HUES6 (cell line): ENCODE measurements at regions not wholly inside any gene's neighbourhood (a gene's known extent, or its start where the extent isn't known, plus 50 kb on each side); places are given as distances from the start of the nearest gene placed in this dataset.

Experiments
- H3K27ac ChIP-seq: 2 replicates; pipeline ENCODE4 v1.7.0; 2013; ENCODE audit warnings: low read depth, mild to moderate bottlenecking, low read length, inconsistent platforms
- H3K27me3 ChIP-seq: 2 replicates; pipeline ENCODE4 v1.6.1; 2013; ENCODE audit warnings: low read length; ENCODE audit not compliant: control insufficient read depth, insufficient read depth
- H3K36me3 ChIP-seq: 2 replicates; pipeline ENCODE4 v1.6.1; 2013; ENCODE audit warnings: low read length; ENCODE audit not compliant: control insufficient read depth, insufficient read depth
- H3K4me1 ChIP-seq: 2 replicates; pipeline ENCODE4 v1.6.1; 2013; ENCODE audit warnings: low read length; ENCODE audit not compliant: control insufficient read depth, insufficient read depth
- H3K4me3 ChIP-seq: 2 replicates; pipeline ENCODE4 v1.5.1; 2013; ENCODE audit warnings: low read depth, low read length
- H3K9ac ChIP-seq: one replicate; pipeline ENCODE4 v1.6.1; 2013; ENCODE audit warnings: mild to moderate bottlenecking, low read length
- H3K9me3 ChIP-seq: 2 replicates; pipeline ENCODE4 v1.6.1; 2013; ENCODE audit warnings: low read depth, low read length; ENCODE audit not compliant: control insufficient read depth, insufficient read depth

DNA sequence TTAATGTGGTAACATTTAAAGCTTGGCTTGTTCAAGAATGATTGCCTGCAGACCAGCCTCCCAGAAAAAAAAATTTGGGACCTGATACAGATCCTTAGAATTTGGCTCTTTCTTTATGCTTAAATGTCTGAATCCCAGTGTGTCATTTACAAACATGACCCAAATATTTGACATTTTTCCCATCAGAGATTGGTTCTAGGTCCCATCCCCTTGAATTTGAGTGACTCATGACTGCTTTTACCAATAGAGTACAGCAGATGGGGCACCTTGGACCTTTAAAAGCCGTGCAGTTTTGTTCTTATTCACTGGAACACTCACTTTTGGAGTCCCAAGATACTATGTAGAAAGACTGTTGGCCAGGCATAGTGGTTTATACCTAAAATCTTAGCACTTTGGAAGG lies 231.6 kb downstream of the ZIC1 start:
- Histone ChIP-seq H3K36me3 (no peaks in the 10 kb centered on the region), H3K9ac (no peak overlapping the region), H3K4me3 (no peak overlapping the region), H3K9me3 (no peaks in the 10 kb centered on the region), H3K4me1 (no peaks in the 10 kb centered on the region), H3K27ac (no peak overlapping the region), H3K27me3 (no peaks in the 10 kb centered on the region)

- Histone ChIP-seq H3K9ac (no peak overlapping the region), H3K36me3 (no peaks in the 10 kb centered on the region), H3K4me1 (no peaks in the 10 kb centered on the region), H3K27ac (no peak overlapping the region), H3K9me3 (no peaks in the 10 kb centered on the region), H3K4me3 (no peak overlapping the region), H3K27me3 (no peaks in the 10 kb centered on the region)
These were observed 236.6 kb downstream of the ZIC1 start for GRCh38 chr3:147645761-147646160.

GRCh38 chr3:147649475-147649874 lies 240.3 kb downstream of the ZIC1 start:
- Histone ChIP-seq H3K4me1 (no peaks in the 10 kb centered on the region), H3K4me3 (no peak overlapping the region), H3K27ac (no peak overlapping the region), H3K9ac (no peak overlapping the region), H3K27me3 (no peaks in the 10 kb centered on the region), H3K36me3 (no peaks in the 10 kb centered on the region), H3K9me3 (no peaks in the 10 kb centered on the region)

DNA sequence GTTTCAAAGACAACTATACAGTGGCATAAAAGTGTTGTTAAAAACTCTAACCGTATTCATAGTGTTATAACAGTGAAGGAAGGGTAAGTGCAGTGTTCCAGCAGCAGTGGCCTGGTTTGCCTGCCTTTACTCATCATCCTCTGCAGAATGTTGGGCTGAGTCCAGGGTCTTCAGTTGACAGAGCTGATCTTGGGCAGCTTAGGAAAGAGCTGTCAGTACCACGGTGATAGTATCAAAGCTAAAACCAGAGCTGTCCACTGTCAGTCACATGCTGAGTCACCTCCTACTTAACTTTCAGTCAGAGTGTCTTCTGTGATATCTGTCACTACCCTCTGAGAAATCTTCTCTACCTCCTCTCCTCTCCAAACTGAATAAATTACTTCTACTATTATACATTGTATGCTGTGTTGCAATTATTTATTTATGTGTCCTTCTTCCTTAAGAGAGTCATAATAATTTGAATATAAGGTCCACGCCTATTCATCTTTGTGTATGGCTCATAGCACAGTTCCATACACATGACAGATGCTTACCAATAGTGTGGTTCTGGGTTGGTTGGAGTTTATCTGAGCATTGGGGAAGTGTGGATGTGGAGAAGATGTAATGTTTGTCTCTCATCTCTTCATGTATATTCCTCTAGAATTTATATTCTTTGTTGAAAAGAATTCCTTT lies 242.1 kb downstream of the ZIC1 start:
- Histone ChIP-seq H3K36me3 (no peaks in the 10 kb centered on the region), H3K27ac (no peak overlapping the region), H3K27me3 (no peaks in the 10 kb centered on the region), H3K4me3 (no peak overlapping the region), H3K9me3 (no peaks in the 10 kb centered on the region), H3K9ac (no peak overlapping the region), H3K4me1 (no peaks in the 10 kb centered on the region)

GRCh38 chr3:147652651-147653366 lies 243.6 kb downstream of the ZIC1 start:
- H3K27me3 ChIP-seq = no peaks in the 10 kb centered on the region
- no peak overlapping the region for H3K27ac ChIP-seq
- H3K4me3 ChIP-seq = no peak overlapping the region
- no peaks in the 10 kb centered on the region for H3K9me3 ChIP-seq
- no peaks in the 10 kb centered on the region for H3K36me3 ChIP-seq
- H3K9ac ChIP-seq = no peak overlapping the region
- no peaks in the 10 kb centered on the region for H3K4me1 ChIP-seq

- no peak overlapping the region for H3K4me3 ChIP-seq
- no peak overlapping the region for H3K9ac ChIP-seq
- H3K4me1 ChIP-seq = no peaks in the 10 kb centered on the region
These were observed 244.3 kb downstream of the ZIC1 start for GRCh38 chr3:147653367-147653923.

DNA sequence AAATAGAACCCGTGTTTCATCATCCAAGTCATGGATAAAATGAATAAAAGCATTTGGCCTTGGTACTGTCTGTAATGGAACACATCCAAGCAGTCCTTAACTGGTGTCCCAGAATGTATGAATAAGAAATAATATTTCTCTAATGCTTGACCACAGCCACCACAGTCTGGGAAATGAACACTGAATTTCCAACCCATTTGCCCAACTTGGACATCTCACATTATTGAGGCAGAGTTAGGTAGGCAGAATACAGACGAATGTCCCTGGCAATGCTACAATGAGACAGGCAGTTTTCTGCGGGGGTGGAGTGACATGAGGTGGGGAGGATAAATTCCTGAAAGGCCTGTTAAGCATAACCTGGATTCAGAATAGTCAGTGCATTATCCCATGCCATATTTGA lies 245.7 kb downstream of the ZIC1 start:
- Histone ChIP-seq H3K4me3 (no peak overlapping the region), H3K27ac (no peak overlapping the region), H3K36me3 (no peaks in the 10 kb centered on the region), H3K9ac (no peak overlapping the region), H3K27me3 (no peaks in the 10 kb centered on the region), H3K4me1 (no peaks in the 10 kb centered on the region), H3K9me3 (no peaks in the 10 kb centered on the region)

More at GRCh38 chr3:147653367-147653923, 244.3 kb downstream of the ZIC1 start:
- H3K27me3 ChIP-seq = no peaks in the 10 kb centered on the region
- H3K9me3 ChIP-seq = no peaks in the 10 kb centered on the region
- H3K27ac ChIP-seq = no peak overlapping the region
- no peaks in the 10 kb centered on the region for H3K36me3 ChIP-seq

GRCh38 chr3:147655236-147655635 lies 246.1 kb downstream of the ZIC1 start:
- no peak overlapping the region for H3K4me3 ChIP-seq
- H3K9ac ChIP-seq = no peak overlapping the region
- no peak overlapping the region for H3K27ac ChIP-seq
- no peaks in the 10 kb centered on the region for H3K36me3 ChIP-seq
- H3K9me3 ChIP-seq = no peaks in the 10 kb centered on the region
- H3K27me3 ChIP-seq = no peaks in the 10 kb centered on the region
- no peaks in the 10 kb centered on the region for H3K4me1 ChIP-seq

DNA sequence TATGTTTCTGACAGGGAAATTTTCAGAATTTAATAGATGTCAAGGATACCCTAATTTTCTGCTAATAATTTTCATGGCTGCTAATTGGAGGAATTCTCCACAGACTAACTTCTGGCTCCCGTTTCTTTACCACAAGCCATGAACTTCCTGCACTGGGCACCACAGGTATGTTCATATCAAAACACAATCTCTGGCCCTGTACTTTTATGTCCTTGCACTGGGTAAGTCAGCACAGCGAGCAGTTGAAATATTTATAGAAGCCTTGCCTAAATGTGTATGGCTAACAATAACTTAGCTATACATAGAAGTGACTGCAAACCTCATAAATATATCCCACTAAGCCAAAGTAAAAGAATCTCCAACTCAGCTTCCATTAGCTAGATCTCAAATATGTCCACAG lies 246.9 kb downstream of the ZIC1 start:
- H3K27ac ChIP-seq = no peak overlapping the region
- no peaks in the 10 kb centered on the region for H3K4me1 ChIP-seq
- no peak overlapping the region for H3K9ac ChIP-seq
- H3K4me3 ChIP-seq = no peak overlapping the region
- no peaks in the 10 kb centered on the region for H3K36me3 ChIP-seq
- H3K9me3 ChIP-seq = no peaks in the 10 kb centered on the region
- no peaks in the 10 kb centered on the region for H3K27me3 ChIP-seq

GRCh38 chr3:147661916-147662315 lies 252.8 kb downstream of the ZIC1 start:
- Histone ChIP-seq H3K27ac (no peak overlapping the region), H3K9me3 (no peaks in the 10 kb centered on the region), H3K27me3 (no peaks in the 10 kb centered on the region), H3K4me3 (no peak overlapping the region), H3K36me3 (no peaks in the 10 kb centered on the region), H3K9ac (no peak overlapping the region), H3K4me1 (no peaks in the 10 kb centered on the region)

DNA sequence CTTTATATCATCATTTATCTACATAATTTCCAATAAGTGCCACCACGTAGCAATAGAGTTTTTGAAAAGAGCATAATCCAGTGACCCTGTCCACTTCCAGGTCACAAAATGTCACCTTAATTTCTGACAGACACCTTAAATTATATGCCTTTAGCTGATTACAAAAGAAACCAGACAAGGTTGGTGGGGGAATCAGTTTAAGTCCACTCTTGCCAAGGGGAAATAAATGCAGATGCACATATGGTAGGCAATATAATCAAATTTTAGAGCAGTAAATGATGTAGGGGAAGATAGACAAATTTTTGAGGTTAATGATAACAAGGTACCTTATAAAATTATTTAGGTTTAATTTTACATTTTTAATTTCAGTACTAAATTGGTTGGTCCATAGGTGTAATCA lies 253.5 kb downstream of the ZIC1 start:
- Histone ChIP-seq H3K4me1 (no peaks in the 10 kb centered on the region), H3K9ac (no peak overlapping the region), H3K36me3 (no peaks in the 10 kb centered on the region), H3K4me3 (no peak overlapping the region), H3K27me3 (no peaks in the 10 kb centered on the region), H3K9me3 (no peaks in the 10 kb centered on the region), H3K27ac (no peak overlapping the region)
